T47D (cell line): ENCODE measurements at regions not wholly inside any gene's neighbourhood (a gene's known extent, or its start where the extent isn't known, plus 50 kb on each side); places are given as distances from the start of the nearest gene placed in this dataset.

ENCODE experiments used
- DNase-seq, 2 experiments: peaks; one replicate each; pipeline versions ENCODE4 v3.0.0 to v3.0.0-alpha.2; 2011 to 2012; ENCODE audit warnings: low read depth in 1 of 2, low spot score in 1 of 2
- JUND ChIP-seq: IDR thresholded peaks from 2 replicates; pipeline ENCODE4 v1.6.1; 2012; ENCODE audit warnings: low read depth
- in situ Hi-C: cut with HindIII; loops from 2 replicates; pipeline ENCODE4 v1.10.0; 2016; ENCODE audit warnings: low sequenced_read_pairs, low pct_unique_long_range_greater_than_20kb

- in situ Hi-C loops: no loop called here
Measured at GRCh38 chr10:20956843-20957242, 59.7 kb upstream of the NEBL start.

DNA sequence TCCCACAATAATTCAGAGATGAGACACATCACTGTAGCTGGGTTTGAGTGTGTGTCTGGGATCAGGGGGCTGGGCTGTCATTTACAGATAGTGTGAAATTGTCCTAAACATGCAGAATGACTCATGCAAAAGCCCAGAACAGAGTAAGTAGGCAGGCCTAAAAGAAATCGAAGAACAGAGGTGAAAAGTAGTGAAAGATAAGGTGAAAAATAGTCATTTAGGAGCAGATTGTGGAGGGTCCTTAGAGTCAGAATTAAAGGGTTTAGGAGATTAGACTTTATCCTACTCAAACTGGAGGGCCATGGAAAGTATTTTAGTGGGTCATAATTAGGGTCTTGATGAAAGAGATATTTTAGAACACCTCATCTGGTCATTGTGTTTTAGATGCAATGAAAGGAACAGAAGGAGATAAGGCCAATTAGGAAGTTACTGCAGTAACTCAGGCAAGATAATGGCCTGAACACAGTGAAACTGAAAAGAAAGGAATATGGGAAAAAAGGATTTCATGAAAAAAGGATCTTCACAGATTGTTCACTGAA is 58.3 kb upstream of the NEBL start:
- no peak for DNase-seq
- in situ Hi-C loops: no loop called here
- no peak for TF ChIP-seq JUND

More at GRCh38 chr10:20956843-20957242, 59.7 kb upstream of the NEBL start:
- no peak for TF ChIP-seq JUND
- DNase-seq: no peak

DNA sequence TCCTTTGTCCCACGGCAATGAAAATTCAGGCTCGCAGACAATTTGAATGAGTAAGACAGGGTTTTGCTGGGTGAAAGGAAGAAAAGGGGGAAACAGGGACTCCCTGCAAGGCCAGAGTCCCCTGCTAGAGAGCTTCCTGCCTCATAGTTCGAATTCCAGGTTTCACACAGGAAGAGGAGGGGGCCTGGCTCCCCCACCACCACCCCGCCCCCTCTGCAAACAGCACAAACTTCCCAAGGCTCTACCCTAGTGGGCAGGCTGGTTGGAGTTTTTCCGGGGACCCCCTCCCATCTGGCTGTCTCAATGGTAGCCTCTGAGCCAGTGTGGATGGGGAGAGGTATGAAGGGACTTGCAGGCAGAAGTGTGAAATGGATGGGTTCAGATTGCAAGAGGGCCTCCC is 57.4 kb upstream of the NEBL start:
- in situ Hi-C loops: no loop called here

DNA sequence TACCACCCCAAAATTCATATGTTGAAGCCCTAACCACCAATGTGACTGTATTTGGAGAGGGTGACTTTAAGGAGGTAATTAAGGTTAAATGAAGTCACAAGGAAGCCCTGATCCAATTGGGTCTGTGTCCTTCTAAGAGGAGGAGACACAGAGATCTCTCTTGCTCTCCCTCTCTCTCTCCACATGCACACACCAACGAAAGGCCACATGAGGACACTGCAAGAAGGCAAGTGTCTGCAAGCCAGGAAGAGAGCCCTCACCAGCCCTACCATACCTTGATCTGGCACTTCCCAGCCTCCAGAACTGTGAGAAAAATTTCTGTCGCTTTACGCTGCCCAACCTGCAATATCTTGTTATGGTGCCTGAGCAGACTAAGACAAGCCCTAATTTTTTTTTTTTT is 56.0 kb upstream of the NEBL start:
- in situ Hi-C loops: no loop called here
- TF ChIP-seq JUND: no peak
- DNase-seq: no peak

More for the DNA sequence above, 57.4 kb upstream of the NEBL start:
- no peak for DNase-seq
- TF ChIP-seq JUND: no peak

DNA sequence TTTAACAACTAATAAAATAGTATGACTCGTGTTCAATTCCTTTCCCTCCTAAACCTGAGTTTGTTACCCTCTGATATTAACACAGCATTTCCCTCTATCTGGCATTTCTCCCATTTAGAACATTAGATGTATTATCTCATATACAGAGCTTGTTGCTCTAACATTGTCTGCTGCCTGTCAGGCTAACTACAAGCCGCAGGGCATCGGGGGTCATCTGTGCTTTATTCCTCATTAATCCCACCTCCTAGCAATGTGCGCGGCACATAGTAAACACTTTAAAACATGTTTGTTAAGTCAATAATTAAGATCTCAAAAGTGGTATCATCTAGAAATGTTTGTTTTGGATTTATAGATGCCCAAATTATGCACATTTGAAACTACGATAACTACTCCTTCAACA is 52.9 kb upstream of the NEBL start:
- no peak for DNase-seq
- in situ Hi-C loops: no loop called here
- TF ChIP-seq JUND: no peak

DNA sequence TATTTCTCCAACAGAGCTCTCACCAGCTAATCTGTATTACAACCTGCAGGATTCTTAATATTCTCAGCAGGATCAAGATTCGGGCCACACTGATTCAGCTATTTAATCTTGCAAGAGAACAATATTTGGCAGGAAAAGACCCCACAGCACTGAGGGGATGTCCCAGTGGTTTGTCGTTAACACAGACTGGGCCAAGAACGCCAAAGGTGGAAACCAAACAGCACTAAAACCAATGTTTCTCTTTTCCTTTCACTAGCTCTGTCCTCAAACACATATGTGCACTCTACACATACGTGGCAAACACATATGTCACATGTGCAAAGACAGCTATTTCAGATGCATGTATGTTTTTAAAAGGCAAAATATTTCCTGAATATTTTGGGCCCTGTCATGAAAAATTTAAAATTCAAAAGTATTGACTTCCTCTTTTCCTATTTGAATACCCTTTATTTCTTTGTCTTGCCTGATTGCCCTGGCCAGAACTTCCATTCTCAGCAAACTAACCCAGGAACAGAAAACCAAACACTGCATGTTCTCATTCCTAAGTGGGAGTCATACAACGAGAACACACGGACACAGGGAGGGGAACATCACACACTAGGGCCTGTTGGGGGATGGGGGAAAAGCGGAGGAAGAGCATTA is 51.7 kb upstream of the NEBL start:
- in situ Hi-C loops: no loop called here
- no peak for DNase-seq
- no peak for TF ChIP-seq JUND
